Testis (tissue), 2 donors: ENCODE measurements at regions not wholly inside any gene's neighbourhood (a gene's known extent, or its start where the extent isn't known, plus 50 kb on each side); places are given as distances from the start of the nearest gene placed in this dataset.

ENCODE experiments used
- CTCF ChIP-seq, 3 experiments: fragments of 450-650 bp in 2 of 3; fragments of 200-600 bp in 1 of 3; sonication (generic) in 1 of 3; IDR thresholded peaks; one replicate each; pipeline ENCODE4 v1.5.1; 2016 to 2019; ENCODE audit warnings: antibody characterized with exemption in 3 of 3, mild to moderate bottlenecking in 2 of 3, moderate library complexity in 1 of 3
- POLR2A ChIP-seq: fragments of 450-650 bp; IDR thresholded peaks from one replicate; pipeline ENCODE4 v1.6.1; 2017; ENCODE audit warnings: antibody characterized with exemption, mild to moderate bottlenecking, moderate library complexity

- TF ChIP-seq CTCF (IDR thresholded peaks at IDR 0.05) (peak; percentile 73 to 93 (median 90)), POLR2A (no peak)
Measured at GRCh38 chr19:30666301-30666803, 294.2 kb downstream of the ZNF536 start.
